ENCODE measurements at regions not wholly inside any gene's neighbourhood (a gene's known extent, or its start where the extent isn't known, plus 50 kb on each side); places are given as distances from the start of the nearest gene placed in this dataset.

DNA sequence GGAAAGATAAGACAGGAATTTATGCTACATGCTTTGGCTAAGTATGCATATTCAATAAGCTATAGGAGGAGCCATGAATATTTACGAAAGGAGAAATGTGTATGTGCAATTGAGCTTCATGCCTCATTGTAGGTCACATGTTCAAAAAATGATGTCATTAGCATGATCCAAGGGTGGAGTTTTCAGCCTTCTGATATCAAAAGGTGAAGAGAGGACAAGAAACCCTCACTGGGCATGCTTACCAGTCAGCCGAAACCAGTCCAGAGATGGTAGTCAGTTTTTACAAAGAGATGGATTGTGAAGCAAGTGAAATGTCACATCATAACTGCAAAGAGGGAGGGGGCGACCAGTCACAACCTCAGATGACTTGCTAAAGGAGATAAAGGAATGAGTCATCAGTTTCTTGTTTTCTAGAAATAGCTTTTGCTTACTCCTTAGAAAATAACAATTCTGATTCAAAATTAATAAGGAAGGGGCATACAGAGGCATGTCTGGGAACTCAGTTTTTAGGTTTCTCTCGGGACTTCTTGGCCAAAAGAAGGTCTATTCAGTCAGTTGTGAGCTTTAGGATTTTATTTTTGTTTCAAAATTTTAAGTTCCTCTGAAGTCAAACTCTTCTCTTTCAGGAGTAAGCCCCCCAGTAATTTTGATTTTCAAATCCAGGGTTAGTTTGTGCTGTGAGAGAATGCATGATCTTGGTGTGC lies 1067.8 kb upstream of the EDIL3 start:
- no peaks in the 10 kb centered on the region for H3K36me3 ChIP-seq (ENCODE audit: control insufficient read depth in 2 of 2, insufficient read depth in 2 of 2, low read length in 1 of 2)
- H4K20me1 ChIP-seq (ENCODE audit: control insufficient read depth, insufficient read depth): no peaks in the 10 kb centered on the region
- FAIRE-seq: no peak
- H3K79me2 ChIP-seq (ENCODE audit: control insufficient read depth, insufficient read depth, low read length): no peaks in the 10 kb centered on the region
- no peak for DNase-seq (ENCODE audit: low read depth, low spot score)
- ChIA-PET CTCF (interaction anchor here (0.5 to 0.9 kb wide), 4 partner anchors 10 to 265 kb away, joined by 3 read pairs; no protein-coding TSS in a partner anchor), SMC1A (ENCODE audit: uncharacterized antibody, unreplicated experiment) (interaction anchor here (0.8 to 1.3 kb wide), 2 partner anchors 97 to 717 kb away, joined by 3 read pairs; no protein-coding TSS in a partner anchor), POLR2A (no interaction called here), RAD21 (ENCODE audit: unreplicated experiment) (no interaction called here)
- 38% methylated on average over 4 of the region's 4 CpGs for WGBS (ENCODE audit: insufficient coverage, insufficient replicate concordance, low lambda C conversion rate, missing lambda C conversion rate)
- BruUV-seq (replicated peaks): no TSS peak
- no peak overlapping the region for H3K9ac ChIP-seq (ENCODE audit: control insufficient read depth, insufficient read depth, low read length)
- in situ Hi-C loops (cut with MboI): no loop called here
- no peaks in the 10 kb centered on the region for H3K9me3 ChIP-seq (replicated peaks; ENCODE audit: control insufficient read depth, insufficient read depth, low read length)
- H2AFZ ChIP-seq (ENCODE audit: control insufficient read depth, low read depth, low read length): no peak overlapping the region
- no peak overlapping the region for H3K4me2 ChIP-seq (ENCODE audit: control insufficient read depth, insufficient read depth)
- H3K4me3 ChIP-seq: no peak overlapping the region
- no peaks in the 10 kb centered on the region for H3K27me3 ChIP-seq (replicated peaks in 1 of 2; ENCODE audit: control insufficient read depth in 2 of 2, insufficient read depth in 2 of 2, low read length in 1 of 2)
- TF ChIP-seq HDAC2 (IDR thresholded peaks at IDR 0.05): no peak
- no peak for TF ChIP-seq POU2F2 (IDR thresholded peaks at IDR 0.05; ENCODE audit: borderline replicate concordance, low read depth, low read length)
- TF ChIP-seq MEF2B (IDR thresholded peaks at IDR 0.05; ENCODE audit: partially characterized antibody, poor library complexity, severe bottlenecking): peak; percentile 17
- peak; percentile 87 for TF ChIP-seq ATF7 (IDR thresholded peaks at IDR 0.05; ENCODE audit: low read depth)
- TF ChIP-seq MYB (IDR thresholded peaks at IDR 0.05; ENCODE audit: borderline replicate concordance, low read depth, low read length): no peak
- H3K4me1 ChIP-seq (ENCODE audit: control insufficient read depth, insufficient read depth, low read length): no peaks in the 10 kb centered on the region
- H3K27ac ChIP-seq (ENCODE audit: control insufficient read depth, insufficient read depth): no peak overlapping the region
- peak; percentile 84 for ATAC-seq
- intact Hi-C loops (cut with micrococcal nuclease; ENCODE audit: unreplicated experiment): no loop called here

DNA sequence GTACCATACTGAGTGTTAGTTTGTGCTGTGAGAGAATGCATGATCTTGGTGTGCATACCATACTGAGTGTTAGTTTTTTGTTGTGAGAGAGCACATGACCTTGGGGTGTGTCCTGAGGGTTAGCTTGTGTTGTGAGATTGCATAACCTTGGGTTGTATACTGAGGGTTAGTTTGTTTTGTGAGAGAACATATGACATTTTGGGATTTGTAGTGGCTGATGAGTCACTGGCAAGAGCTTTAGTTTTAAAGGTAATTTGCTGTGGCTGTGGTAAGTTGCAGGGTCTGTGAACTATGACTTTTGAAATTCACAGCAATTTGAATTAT lies 1068.3 kb upstream of the EDIL3 start:
- Histone ChIP-seq H3K36me3 (ENCODE audit: control insufficient read depth in 2 of 2, insufficient read depth in 2 of 2, low read length in 1 of 2) (no peaks in the 10 kb centered on the region), H3K4me1 (ENCODE audit: control insufficient read depth, insufficient read depth, low read length) (no peaks in the 10 kb centered on the region), H3K4me3 (no peak overlapping the region), H4K20me1 (ENCODE audit: control insufficient read depth, insufficient read depth) (no peaks in the 10 kb centered on the region), H3K4me2 (ENCODE audit: control insufficient read depth, insufficient read depth) (no peak overlapping the region), H3K27ac (ENCODE audit: control insufficient read depth, insufficient read depth) (no peak overlapping the region), H3K27me3 (replicated peaks in 1 of 2; ENCODE audit: control insufficient read depth in 2 of 2, insufficient read depth in 2 of 2, low read length in 1 of 2) (no peaks in the 10 kb centered on the region), H3K9ac (ENCODE audit: control insufficient read depth, insufficient read depth, low read length) (no peak overlapping the region), H2AFZ (ENCODE audit: control insufficient read depth, low read depth, low read length) (no peak overlapping the region), H3K9me3 (replicated peaks; ENCODE audit: control insufficient read depth, insufficient read depth, low read length) (no peaks in the 10 kb centered on the region), H3K79me2 (ENCODE audit: control insufficient read depth, insufficient read depth, low read length) (no peaks in the 10 kb centered on the region)
- RAD21 ChIA-PET (ENCODE audit: unreplicated experiment): no interaction called here
- ATAC-seq: peak; percentile 70
- TF ChIP-seq TARDBP (IDR thresholded peaks at IDR 0.05; ENCODE audit: borderline replicate concordance): no peak
- TF ChIP-seq CHD2 (IDR thresholded peaks at IDR 0.05; ENCODE audit: borderline replicate concordance, low read depth, low read length): no peak
- no peak for TF ChIP-seq ZNF24 (IDR thresholded peaks at IDR 0.05)
- TF ChIP-seq PAX5 (IDR thresholded peaks at IDR 0.05; ENCODE audit: borderline replicate concordance, low read depth, low read length): no peak
- TF ChIP-seq, protein P1, sequence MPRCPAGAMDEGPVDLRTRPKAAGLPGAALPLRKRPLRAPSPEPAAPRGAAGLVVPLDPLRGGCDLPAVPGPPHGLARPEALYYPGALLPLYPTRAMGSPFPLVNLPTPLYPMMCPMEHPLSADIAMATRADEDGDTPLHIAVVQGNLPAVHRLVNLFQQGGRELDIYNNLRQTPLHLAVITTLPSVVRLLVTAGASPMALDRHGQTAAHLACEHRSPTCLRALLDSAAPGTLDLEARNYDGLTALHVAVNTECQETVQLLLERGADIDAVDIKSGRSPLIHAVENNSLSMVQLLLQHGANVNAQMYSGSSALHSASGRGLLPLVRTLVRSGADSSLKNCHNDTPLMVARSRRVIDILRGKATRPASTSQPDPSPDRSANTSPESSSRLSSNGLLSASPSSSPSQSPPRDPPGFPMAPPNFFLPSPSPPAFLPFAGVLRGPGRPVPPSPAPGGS (IDR thresholded peaks at IDR 0.05; ENCODE audit: borderline replicate concordance, insufficient read depth, low read depth, low read length, poor library complexity, severe bottlenecking): no peak
- TF ChIP-seq CHD4 (IDR thresholded peaks at IDR 0.05): no peak
- no peak for TF ChIP-seq MEF2A (IDR thresholded peaks at IDR 0.05; ENCODE audit: insufficient read depth, low read depth, low read length)
- in situ Hi-C loops (cut with MboI) (no loop called here), intact Hi-C loops (cut with micrococcal nuclease; ENCODE audit: unreplicated experiment) (no loop called here)
- DNase-seq (ENCODE audit: low read depth, low spot score): no peak
- no TSS peak for BruUV-seq (replicated peaks)
- SMC1A ChIA-PET (ENCODE audit: uncharacterized antibody, unreplicated experiment): interaction anchor here (0.8 to 1.3 kb wide), 2 partner anchors 96 to 717 kb away, joined by 3 read pairs; no protein-coding TSS in a partner anchor
- POLR2A ChIA-PET: no interaction called here
- FAIRE-seq: no peak
- CTCF ChIA-PET: interaction anchor here (0.5 to 0.8 kb wide), 2 partner anchors 86 to 265 kb away, joined by 3 read pairs; no protein-coding TSS in a partner anchor
